ENCODE measurements at regions not wholly inside any gene's neighbourhood (a gene's known extent, or its start where the extent isn't known, plus 50 kb on each side); places are given as distances from the start of the nearest gene placed in this dataset.

DNA sequence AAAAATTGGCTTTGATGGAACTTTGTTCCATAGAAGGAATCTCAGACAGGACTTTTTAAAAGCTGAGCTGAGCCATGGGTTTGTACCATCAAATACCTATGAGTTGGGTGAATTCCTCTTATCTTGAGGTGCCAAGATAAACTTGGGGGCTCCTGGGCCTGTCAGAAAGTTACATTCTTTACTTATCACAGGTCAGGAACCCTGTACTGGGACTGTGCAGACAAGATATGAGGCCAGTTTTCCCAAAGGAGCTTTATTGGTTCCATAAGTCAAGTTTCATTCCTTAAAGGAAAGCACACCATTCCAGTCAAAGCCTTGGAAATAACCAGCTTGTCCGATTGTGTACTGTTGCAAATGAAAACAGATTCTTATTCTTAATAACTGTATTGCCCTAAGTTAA lies 72.4 kb upstream of the PACRGL start:
- FAIRE-seq (no peak), DNase-seq (ENCODE audit: low read depth, low spot score) (no peak)
- no peak overlapping the region for H3K4me3 ChIP-seq (replicated peaks in 1 of 3; ENCODE audit: insufficient read depth in 1 of 3, low read depth in 1 of 3, low read length in 3 of 3)
- no peaks in the 10 kb centered on the region for H3K4me1 ChIP-seq (ENCODE audit: control insufficient read depth, extremely low read depth, insufficient read depth, low read length)
- H4K20me1 ChIP-seq (replicated peaks; ENCODE audit: control insufficient read depth, extremely low read depth, insufficient read depth, low read length) = no peaks in the 10 kb centered on the region
- no peak overlapping the region for H3K9ac ChIP-seq (replicated peaks; ENCODE audit: extremely low read depth, insufficient read depth, low read length)
- intact Hi-C loops (cut with micrococcal nuclease) = no loop called here
- H3K79me2 ChIP-seq (ENCODE audit: control insufficient read depth, insufficient read depth, low read length) = no peaks in the 10 kb centered on the region
- CTCF ChIA-PET = interaction anchor here (0.8 to 2.1 kb wide), 2 partner anchors 12 to 57 kb away, joined by 3 to 6 read pairs; no protein-coding TSS in a partner anchor
- H3K9me1 ChIP-seq (replicated peaks; ENCODE audit: control insufficient read depth, extremely low read depth, insufficient read depth, low read length) = no peaks in the 10 kb centered on the region
- H3K36me3 ChIP-seq (ENCODE audit: control insufficient read depth in 2 of 2, extremely low read depth in 1 of 2, insufficient read depth in 2 of 2, low read length in 2 of 2) = no peaks in the 10 kb centered on the region
- H3K27me3 ChIP-seq (ENCODE audit: control insufficient read depth in 2 of 2, insufficient read depth in 2 of 2, low read length in 2 of 2) = no peaks in the 10 kb centered on the region
- no peak overlapping the region for H3K27ac ChIP-seq (ENCODE audit: insufficient read depth, low read depth, low read length)
- TF ChIP-seq JUN (IDR thresholded peaks at IDR 0.05; ENCODE audit: borderline replicate concordance, insufficient read depth, insufficient read length, low read depth) (no peak), POLR2A (IDR thresholded peaks at IDR 0.05; ENCODE audit: low read depth, low read length) (no peak), EZH2 (IDR thresholded peaks at IDR 0.05; ENCODE audit: borderline replicate concordance, low read depth, low read length, severe bottlenecking) (no peak), MYC (IDR thresholded peaks at IDR 0.05; ENCODE audit: low read depth, low read length) (no peak), FOS (IDR thresholded peaks at IDR 0.05; ENCODE audit: borderline replicate concordance, insufficient read depth, low read length) (no peak), GATA2 (IDR thresholded peaks at IDR 0.05; ENCODE audit: insufficient read depth, insufficient read length, low read depth, low read length) (no peak), POLR2AphosphoS5 (IDR thresholded peaks at IDR 0.05; ENCODE audit: insufficient read depth, low read depth, low read length) (no peak)
- TF ChIP-seq, protein P1, sequence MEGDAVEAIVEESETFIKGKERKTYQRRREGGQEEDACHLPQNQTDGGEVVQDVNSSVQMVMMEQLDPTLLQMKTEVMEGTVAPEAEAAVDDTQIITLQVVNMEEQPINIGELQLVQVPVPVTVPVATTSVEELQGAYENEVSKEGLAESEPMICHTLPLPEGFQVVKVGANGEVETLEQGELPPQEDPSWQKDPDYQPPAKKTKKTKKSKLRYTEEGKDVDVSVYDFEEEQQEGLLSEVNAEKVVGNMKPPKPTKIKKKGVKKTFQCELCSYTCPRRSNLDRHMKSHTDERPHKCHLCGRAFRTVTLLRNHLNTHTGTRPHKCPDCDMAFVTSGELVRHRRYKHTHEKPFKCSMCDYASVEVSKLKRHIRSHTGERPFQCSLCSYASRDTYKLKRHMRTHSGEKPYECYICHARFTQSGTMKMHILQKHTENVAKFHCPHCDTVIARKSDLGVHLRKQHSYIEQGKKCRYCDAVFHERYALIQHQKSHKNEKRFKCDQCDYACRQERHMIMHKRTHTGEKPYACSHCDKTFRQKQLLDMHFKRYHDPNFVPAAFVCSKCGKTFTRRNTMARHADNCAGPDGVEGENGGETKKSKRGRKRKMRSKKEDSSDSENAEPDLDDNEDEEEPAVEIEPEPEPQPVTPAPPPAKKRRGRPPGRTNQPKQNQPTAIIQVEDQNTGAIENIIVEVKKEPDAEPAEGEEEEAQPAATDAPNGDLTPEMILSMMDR (IDR thresholded peaks at IDR 0.05; ENCODE audit: extremely low read depth in 1 of 2, insufficient read depth in 1 of 2, low read depth in 1 of 2, low read length in 2 of 2) = no peak
- TF ChIP-seq, protein P2, sequence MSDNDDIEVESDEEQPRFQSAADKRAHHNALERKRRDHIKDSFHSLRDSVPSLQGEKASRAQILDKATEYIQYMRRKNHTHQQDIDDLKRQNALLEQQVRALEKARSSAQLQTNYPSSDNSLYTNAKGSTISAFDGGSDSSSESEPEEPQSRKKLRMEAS (IDR thresholded peaks at IDR 0.05; ENCODE audit: insufficient read depth, insufficient read length) = no peak
- no peaks in the 10 kb centered on the region for H3K9me3 ChIP-seq (replicated peaks; ENCODE audit: control insufficient read depth, insufficient read depth, low read length)
- dilution Hi-C loops (cut with MboI; ENCODE audit: extremely low pct_ligation_motif_present, low sequenced_read_pairs) = no loop called here
- no TSS peak for BruUV-seq (replicated peaks)
- H2AFZ ChIP-seq (ENCODE audit: low read depth, low read length) = no peak overlapping the region
- POLR2A ChIA-PET = no interaction called here
- H3K4me2 ChIP-seq (ENCODE audit: insufficient read depth, low read length) = no peak overlapping the region

Data from endothelial cell of umbilical vein (primary cell).